IPS-NIHi7 (cell line): ENCODE measurements at regions not wholly inside any gene's neighbourhood (a gene's known extent, or its start where the extent isn't known, plus 50 kb on each side); places are given as distances from the start of the nearest gene placed in this dataset.
"Not testable (repeated sequence)": the region's sequence is repeated elsewhere in the genome, so short reads cannot be mapped to it uniquely, and the experiment has no call there.

Experiments
- DNase-seq: peaks from one replicate; pipeline ENCODE4 v3.0.0; 2012; ENCODE audit warnings: mixed read lengths; ENCODE audit errors: extremely low spot score

DNA sequence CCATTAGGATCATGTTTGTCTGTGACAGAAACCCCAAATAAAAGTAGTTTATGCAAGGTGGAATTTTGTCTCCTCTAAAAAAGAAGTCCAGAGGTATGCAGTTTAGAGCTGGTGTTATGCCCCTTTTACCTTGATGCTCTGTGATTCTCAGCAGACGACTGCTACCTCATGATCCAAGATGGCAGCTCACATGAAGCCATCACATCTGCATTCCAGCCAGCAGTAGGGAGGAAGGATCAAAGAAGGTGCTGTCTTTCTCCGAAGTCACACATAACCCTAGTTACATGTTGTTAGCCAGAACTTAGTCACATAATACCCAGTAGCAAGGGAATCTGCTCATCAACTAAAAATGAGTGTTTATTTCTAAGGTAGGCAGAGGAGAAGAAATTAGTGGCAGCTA, 135.7 kb upstream of the HS3ST2 start:
- DNase-seq = no peak

DNA sequence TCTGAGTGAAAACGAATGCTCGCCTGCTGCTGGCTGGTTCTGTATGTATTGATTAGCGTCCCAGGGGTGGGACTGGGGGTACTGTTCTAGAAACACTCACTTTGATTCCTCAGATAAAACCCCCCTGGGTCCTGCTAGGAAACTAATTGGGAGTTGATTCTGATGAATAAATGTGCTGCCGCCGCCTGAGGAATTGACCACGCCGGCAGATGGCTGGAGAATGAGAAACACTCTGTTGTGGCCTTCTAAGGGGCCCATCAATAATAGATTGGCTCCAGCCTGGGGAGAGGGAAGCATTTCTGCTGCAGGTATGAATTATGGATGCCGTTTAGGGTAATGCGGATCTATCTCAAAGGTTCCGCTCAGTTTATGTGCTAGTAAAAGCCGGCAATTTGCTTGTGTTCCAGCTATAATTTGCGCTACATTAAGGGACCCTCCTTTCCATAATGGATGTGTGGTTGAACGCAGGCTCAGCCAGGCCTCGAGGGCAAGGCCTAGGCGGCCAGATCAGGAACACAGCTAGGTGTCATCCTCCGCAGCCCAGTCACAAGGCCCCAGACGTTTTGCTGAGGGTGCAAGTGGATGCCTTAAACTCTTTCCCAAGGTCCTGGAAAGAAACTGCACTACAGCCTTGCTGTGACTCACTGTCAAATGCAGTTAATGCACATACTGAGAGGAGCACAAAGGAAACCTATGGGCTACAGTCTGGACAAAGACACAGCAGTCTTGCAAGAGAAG, 132.2 kb upstream of the HS3ST2 start:
- no peak for DNase-seq

DNA sequence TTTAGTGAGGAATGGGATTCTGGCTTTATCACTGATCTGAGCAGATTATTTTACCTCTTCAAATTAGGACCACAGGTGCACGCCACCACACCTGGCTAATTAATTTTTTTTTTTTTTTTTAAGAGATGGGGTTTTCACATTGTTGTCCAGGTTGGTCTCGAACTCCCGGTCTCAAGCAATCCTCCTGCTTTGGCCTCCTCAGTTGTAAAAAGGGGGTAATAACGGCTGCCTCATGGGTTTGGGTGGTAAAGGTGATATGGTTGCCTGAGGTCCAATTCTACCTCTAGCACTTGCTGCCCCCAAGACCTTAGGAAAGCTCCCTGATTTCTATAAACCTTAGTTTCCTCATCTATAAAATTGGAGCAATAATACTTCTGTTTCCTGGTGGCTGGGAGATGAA, 130.7 kb upstream of the HS3ST2 start:
- no peak for DNase-seq

DNA sequence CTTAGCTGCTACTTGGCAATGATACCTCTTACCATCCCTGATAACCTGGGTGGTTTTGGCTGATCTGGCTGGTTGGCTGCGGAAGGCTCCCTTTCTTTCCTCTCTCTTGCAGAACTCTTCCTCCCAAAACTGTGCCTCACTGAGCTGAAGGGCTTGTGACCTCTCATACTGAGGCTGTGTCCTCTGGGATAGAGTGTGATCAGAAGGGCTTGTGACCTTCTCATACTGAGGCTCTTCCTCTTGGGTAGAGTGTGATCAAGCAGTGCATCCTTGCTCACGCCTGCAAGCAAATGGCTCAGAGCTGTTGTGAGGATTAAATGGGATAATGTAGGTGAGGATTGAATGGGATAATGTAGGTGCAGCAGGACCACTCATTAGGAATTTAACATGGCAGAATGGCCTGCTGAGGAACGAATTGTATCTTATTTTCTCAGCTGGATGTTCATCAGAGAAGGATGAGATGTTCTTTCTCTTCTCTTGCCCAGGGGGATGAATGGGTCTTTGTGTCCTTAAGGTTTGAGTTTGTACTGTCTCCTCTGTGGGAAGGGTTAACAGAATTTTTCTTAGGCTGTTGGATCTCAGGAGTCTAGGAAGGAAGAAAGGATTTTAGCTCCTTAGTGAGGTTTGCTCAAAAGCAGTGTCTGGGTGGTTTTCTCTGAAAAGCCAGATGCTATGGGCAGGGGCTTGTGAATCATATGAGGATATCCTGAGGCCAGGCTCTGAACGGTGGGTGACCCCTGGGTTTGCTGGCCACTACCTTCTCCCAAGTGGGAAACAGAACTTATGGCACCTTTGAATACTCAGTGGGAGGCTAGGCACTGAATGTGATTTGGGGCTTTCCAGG, 130.0 kb upstream of the HS3ST2 start:
- no peak for DNase-seq

DNA sequence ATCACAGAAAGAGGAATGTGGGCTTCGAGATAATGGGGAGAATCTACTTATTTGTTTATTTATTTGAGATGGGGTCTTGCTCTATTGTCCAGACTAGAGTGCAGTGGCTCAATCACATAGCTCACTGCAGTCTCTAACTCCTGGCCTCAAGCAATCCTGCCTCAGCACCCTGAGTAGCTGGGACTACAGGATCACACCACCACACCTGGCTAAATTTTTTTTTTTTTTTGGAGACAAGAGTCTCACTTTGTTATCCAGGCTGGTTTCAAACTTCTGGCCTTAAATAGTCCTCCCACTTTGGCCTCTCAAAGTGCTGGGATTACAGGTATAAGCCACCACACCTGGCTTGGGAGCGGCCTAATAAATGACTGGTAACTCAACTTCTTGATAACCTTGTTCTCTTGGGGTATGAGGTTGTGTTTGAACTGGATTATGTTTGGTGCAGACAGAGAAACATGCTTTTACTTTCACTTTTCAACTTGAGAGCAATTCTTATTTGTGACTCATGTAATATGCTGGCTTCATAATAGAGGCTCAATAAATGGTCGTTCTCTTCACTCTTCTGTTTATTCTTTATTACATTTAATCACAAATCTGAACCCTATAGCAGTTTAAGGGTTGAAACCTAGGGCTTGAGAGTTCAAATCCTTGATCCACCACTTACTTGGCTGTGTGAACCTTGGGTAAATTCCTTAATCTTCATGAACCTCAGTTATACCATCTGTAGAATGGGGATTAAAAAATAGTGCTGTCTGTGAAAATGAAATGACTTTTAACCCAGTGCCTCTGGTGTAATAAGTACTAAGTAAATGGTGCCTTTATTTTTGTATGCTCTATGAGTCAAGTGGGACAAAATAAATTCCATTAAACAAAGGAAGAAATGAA, 129.1 kb upstream of the HS3ST2 start:
- DNase-seq = no peak

DNA sequence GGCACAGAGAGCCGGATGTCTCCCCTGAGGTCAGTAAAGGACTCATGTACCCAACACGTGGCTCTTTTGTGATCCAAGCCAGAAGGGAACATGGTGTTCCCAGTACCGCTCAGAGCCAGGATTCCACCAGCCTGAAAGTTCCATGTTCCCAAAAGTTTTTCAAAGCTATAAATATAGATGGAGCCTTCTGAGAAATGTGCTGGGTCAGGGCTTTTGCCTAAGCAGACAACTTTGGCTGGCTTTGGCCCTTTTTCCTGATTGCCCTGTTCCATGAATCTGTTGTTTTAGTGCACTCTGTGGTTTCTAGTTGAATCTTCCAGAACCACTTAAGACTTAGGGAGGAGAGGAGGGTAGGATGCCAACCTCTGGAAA, 128.5 kb upstream of the HS3ST2 start:
- no peak for DNase-seq

DNA sequence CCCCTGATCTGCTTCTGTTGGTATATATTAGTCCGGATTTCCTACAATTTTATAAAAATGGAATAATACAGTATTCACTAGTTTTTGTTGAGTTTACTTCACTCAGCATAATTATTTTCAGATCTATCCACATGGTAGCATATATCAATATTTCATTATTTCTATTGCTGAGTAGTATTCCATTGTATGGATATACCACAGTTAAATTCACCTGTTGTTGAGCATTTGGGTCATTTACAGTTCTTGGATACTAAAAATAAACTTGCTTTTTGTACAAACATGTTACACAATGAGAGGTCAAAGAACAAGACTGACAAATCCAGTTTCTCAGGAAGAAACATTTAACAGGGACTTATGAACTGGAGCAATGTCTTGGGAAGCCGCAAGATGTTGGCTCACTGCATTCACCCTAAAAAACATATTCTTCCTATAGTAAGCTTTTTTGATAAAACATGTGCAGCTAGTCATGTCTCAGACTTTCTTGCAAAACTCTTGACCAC, 126.9 kb upstream of the HS3ST2 start:
- DNase-seq = no peak

DNA sequence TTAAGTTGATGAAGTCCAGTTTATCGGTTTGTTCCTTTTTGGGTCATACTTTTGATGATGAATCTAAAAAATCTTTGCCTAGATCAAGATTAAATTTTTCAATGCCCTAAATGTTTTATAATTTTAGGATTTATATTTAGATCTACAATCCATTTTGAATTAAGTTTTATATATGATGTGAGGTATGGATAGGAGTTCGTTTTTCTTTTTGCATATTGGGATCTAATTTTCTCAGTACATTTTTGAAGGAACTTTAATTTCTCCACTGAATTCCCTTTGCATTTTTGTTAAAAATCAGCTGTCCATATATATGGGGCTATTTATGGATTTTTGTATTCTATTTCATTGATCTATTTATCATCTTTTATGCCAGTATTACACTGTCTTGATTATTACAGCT, 125.5 kb upstream of the HS3ST2 start:
- no peak for DNase-seq

DNA sequence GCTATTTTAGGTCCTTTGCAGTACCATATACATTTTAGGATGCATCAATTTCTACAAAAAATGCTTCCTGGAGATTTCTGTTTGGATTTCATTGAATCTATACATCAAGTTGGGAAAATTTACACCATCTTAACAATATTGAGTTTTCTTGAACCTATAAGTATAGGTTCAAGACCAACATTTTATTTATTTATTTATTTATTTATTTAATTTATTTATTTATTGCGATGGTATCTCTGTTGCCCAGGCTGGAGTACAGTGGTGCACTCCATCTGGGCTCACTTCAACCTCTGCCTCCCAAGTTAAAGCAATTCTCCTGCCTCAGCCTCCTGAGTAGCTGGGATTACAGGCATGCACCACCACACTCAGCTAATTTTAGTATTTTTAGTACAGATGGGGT, 125.0 kb upstream of the HS3ST2 start:
- DNase-seq = no peak

DNA sequence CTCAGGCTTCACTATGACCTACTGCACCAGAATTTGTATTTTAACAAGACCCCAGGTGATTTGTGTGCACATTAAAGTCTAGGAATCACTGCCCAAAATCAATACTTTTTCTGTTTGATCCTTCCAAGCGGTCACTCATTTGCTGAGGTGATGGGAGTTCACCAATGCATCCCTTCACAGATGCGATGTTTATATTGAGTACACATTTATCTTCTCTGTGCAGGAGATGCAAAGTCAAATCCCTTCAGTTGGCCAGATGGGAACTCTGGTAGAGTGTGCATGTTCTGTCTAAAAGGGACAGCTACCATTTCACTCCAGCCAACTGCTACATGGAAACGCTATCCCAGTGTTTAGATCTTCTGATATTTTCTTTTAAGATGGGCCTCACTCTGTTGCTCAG, 122.6 kb upstream of the HS3ST2 start:
- no peak for DNase-seq

DNA sequence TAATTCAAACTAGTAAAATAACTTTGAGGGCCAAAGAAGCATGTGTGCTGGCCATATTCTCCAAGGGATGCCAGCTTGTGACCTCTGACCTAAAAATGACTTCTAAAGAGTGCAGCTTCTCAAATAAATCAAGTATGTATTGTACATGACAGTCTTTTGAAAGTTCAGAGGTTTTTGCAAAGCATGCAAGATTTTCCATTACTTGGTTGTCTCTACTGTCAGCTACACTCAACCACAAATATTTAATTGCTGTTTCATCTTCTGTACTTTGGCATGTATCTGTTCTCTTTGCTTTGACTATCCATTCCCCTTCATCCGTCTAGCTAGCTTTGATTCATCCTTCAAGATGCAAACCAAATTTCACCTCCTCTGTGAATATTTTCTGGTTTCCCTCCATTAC, 121.9 kb upstream of the HS3ST2 start:
- no peak for DNase-seq

DNA sequence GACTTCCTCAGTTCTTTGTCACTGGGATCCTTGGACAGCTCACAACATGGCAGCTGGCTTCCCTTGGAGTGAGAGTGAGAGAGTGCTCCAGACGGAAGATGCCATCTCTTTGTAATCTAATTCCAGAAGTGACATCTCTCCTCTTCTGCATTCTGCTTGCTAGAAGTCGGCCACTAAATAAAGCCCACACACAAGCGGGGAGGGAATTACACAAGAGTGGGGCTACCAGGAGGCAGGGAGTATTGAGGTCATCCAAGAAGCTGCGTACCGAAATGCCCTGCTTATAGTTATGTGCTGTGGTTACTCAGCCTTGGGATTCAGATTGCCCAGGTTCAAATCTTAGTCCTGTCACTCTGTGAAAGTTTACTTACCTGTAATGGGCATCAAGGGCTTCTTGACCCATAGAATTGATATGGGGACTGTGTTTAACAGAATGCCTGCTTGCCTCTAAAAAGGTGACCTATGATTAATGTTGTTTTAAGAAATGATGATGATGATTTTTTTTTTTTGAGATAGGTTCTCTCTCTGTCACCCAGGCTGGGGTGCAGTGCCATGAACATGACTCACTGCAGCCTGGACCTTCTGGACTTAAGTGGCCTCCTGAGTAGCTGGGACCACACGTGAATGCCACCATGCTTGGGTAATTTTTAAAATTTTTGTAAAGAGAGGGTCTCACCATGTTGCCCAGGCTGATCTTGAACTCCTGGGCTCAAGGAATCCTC, 120.9 kb upstream of the HS3ST2 start:
- no peak for DNase-seq

DNA sequence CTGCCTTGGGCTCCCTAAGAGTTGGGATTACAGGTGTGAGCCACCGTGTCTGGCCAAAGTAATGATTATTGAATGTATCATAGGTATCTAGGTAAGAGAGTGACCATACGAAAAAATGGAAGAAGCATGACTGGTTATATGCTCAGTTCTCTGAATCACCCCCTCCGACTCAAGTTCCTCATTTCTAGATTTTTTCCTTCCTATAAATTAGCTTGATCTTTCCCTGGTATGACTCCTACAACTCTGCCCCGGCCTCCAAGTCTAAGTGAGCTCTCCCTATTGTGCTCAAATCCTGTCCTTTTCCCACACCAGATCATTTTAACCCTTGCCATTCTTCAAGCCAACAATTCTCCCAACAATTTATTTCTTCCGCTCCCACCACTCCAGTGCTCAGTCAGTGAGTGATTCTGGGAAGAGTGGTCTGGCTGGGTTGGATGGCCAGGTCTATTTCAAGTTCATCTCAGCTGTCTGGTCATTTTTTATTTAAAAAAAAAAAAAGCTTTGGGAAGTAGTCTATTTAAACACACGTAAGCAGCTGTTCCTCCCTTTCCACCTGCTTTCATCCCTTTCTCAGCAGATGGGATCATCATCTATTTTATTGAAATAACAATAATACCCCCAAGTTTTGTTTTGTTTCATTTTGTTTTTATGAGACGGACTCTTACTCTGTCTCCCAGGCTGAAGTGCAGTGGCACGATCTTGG, 120.2 kb upstream of the HS3ST2 start:
- no peak for DNase-seq

DNA sequence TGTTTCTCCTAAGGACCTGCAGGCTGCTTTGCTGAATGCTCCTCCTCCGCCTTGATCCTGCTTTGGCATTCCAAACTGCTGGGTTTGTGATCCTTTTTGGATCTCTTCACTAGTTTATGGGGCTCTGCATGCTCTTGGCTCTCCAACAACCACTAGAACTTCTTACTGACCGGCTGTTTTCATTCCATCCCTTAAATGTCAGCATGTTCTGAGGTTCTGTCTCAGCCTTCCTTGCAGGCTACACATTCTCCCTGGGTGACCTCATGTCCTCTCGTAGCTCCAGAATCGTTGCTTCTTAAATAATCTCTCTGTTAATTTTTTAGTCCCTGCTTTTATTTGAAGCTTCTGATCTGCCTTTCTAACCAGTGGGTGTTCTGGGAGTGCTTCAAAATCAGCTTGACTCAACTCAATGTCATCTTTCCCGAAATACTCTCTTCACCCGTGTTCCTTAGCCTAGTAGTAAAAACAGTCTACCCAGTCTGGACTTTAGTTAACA, 119.0 kb upstream of the HS3ST2 start:
- no peak for DNase-seq

DNA sequence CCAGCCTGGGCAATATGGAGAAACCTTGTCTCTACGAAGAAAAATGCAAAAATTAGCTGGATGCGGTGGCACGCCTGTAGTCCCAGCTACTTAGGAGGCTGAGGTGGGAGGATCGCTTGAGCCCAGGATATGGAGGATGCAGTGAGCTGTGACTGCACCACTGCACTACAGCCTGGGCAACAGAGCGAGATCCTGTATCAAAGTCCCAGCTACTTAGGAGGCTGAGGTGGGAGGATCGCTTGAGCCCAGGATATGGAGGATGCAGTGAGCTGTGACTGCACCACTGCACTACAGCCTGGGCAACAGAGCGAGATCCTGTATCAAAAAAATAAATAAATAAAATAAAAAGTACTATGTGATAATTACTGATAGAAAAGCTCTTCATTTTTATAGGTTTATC, 118.2 kb upstream of the HS3ST2 start:
- not testable (repeated sequence) for DNase-seq

DNA sequence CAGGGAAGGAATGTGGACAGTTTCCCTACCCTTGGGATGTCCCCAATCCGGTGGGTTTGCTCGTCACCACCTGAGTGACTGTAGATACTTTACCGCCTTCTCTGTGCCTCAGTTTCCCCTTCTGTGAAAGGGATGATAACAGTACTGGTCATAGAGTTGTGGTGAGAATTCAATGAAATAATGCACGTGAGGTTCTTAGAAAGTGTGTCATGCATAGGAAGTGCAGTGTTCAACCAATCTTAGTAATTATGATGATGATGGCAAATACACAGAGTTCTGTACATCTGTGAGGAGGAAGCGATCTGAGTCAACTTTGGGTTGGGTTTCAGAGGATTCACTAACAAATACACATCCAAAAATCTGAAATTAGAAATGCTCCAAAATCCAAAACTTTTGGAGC, 114.6 kb upstream of the HS3ST2 start:
- no peak for DNase-seq

DNA sequence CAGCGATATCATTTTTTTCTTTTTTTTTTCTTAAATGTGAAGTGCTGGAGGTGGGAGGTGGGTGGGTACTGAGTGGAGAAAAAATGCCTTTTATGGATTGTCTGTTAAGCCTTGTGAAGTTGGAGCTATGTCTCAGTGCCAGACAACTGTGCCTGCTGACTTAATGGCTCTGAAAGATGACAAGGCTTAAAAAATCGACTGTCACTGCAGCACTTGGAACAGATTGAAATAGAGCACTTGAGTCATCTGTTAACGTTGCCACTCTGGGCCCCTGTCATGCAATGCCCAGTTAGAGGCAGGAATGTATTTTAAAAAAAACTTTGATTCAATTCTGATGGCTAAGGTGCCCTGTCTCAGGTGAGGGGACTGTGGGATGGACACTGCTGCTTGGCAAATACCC, 108.2 kb upstream of the HS3ST2 start:
- no peak for DNase-seq

DNA sequence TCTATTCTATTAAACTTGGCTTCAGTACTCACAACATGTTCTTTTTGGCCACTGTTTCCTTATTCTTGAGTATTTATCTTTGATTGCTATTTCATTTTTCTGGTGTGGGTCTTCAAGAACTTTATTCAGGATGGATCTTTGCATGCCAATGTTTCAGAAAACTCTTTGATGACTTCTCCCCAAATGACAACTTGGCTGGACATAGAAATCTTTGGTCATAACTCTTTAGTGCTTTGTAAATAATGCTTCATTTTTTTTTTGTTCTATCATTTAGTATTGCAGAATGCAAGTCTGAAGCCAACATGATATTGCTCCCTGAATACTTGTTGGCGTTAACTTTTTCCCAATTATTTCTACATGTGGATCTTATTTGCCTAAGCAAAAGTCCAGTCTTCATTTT, 103.6 kb upstream of the HS3ST2 start:
- DNase-seq = no peak

DNA sequence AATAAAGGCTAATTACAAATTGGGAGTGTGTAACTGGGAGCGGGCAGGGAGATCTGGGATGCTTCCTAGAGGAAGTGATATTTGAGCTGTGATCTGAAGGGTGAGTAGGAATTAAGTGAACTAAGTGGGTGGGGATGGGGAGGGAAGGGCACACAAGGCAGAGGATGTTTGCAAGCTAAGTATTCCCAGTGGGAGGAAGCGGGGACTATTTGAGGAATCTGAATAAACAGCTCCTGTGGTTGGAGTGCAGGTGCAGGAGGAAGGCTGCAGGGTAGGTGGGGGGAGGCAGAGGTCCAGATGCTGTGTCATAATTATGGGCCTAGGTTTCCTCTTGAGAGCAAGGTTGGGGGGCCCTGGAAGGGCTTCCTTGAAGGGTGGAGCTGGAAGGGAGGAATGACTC, 102.1 kb upstream of the HS3ST2 start:
- no peak for DNase-seq

DNA sequence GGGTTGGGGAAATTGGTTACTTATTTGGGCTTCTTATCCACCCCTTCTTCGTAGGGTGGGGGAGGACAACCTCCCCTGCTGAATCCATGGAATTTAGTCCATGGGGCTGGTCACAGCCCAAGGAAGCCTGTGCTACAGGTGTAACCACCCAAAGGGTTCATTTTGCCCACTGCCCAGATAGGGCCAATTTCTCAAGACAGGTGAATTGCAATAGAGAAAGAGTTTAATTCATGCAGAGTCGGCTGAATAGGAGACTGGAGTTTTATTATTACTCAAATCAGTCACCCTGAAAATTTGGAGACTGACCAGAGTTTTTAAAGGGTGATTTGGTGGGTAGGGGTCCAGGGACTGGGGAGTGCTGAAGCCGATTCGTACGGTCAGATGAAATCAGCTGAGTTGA, 101.5 kb upstream of the HS3ST2 start:
- no peak for DNase-seq

DNA sequence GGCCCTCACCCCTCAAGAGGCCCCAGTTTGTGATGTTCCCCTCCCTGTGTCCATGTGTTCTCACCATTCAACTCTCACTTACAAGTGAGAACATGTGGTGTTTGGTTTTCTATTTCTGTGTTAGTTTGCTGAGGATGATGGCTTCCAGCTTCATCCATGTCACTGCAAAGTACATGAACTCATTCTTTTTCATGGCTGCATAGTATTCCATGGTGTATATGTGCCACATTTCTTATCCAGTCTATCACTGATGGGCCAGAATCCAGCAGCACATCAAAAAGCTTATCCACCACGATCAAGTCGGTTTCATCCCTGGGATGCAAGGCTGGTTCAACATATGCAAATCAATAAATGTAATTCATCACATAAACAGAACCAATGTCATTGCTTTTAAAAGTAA, 95.4 kb upstream of the HS3ST2 start:
- not testable (repeated sequence) for DNase-seq
